B cell (primary cell): ENCODE measurements at regions not wholly inside any gene's neighbourhood (a gene's known extent, or its start where the extent isn't known, plus 50 kb on each side); places are given as distances from the start of the nearest gene placed in this dataset.

ENCODE experiments used
- ATAC-seq: fragments of 200-7000 bp; cut with Tn5 transposase; one replicate; pipeline ENCODE4 v1.10.0; 2021; ENCODE audit warnings: low read depth, mild to moderate bottlenecking, moderate number of reproducible peaks, moderate library complexity
- CTCF ChIA-PET: fragments of 350-600 bp; sonication (Branson Sonifier 250); formaldehyde crosslinking; loops from one replicate; lab custom pipeline; 2021; ENCODE audit warnings: antibody characterized with exemption, inconsistent platforms; lab: Charles Lee
- POLR2A ChIA-PET: fragments of 350-600 bp; sonication (Branson Sonifier 250); formaldehyde crosslinking; loops from one replicate; lab custom pipeline; 2021; ENCODE audit warnings: antibody characterized with exemption; lab: Charles Lee
- DNase-seq: peaks from one replicate; pipeline ENCODE4 v3.0.0; 2013
- H2AFZ ChIP-seq: 2 replicates; pipeline ENCODE4 v1.6.1; 2012; ENCODE audit warnings: mild to moderate bottlenecking, low read depth, low read length; ENCODE audit not compliant: insufficient read depth, poor library complexity, severe bottlenecking
- H3K27ac ChIP-seq, 2 donors: 1 replicate in 1 of 2; 2 replicates in 1 of 2; pipeline ENCODE4 v1.5.1; 2012 to 2013; ENCODE audit warnings: low read length in 2 of 2, mild to moderate bottlenecking in 2 of 2, moderate library complexity in 1 of 2
- H3K27me3 ChIP-seq, 4 experiments: fragments of 200-600 bp in 1 of 4; sonication (generic) in 1 of 4; replicated peaks in 1 of 4; 1 replicate in 2 of 4; 2 replicates in 2 of 4; pipeline versions ENCODE4 v1.6.1 to v1.7.0; 2013 to 2016; ENCODE audit warnings: low read length in 3 of 4, mild to moderate bottlenecking in 2 of 4, mixed read lengths in 1 of 4, moderate library complexity in 1 of 4; ENCODE audit not compliant: insufficient read depth in 4 of 4, control insufficient read depth in 3 of 4; ENCODE audit errors: control extremely low read depth in 1 of 4
- H3K36me3 ChIP-seq, 2 experiments: replicated peaks in 1 of 2; 1 replicate in 1 of 2; 2 replicates in 1 of 2; pipeline versions ENCODE4 v1.6.1 to v1.7.1; 2013; ENCODE audit warnings: low read length in 1 of 2; ENCODE audit not compliant: insufficient read depth in 2 of 2, control insufficient read depth in 1 of 2; ENCODE audit errors: control extremely low read depth in 1 of 2, extremely low read depth in 1 of 2
- H3K4me1 ChIP-seq, 2 donors: fragments of 200-600 bp in 1 of 2; sonication (generic) in 1 of 2; 1 replicate in 1 of 2; 2 replicates in 1 of 2; pipeline versions ENCODE4 v1.5.1 to v1.6.1; 2013 to 2017; ENCODE audit warnings: low read length in 2 of 2; ENCODE audit not compliant: control insufficient read depth in 2 of 2, insufficient read depth in 2 of 2
- H3K4me2 ChIP-seq: replicated peaks from 2 replicates; pipeline ENCODE3; 2012; ENCODE audit warnings: mild to moderate bottlenecking, low read depth, low read length; ENCODE audit not compliant: poor library complexity, severe bottlenecking
- H3K4me3 ChIP-seq, 5 experiments: fragments of 200-600 bp in 1 of 5; sonication (generic) in 1 of 5; 1 replicate in 3 of 5; 2 replicates in 2 of 5; pipeline versions ENCODE4 v1.5.1 to v1.7.0; 2011 to 2016; ENCODE audit warnings: low read length in 4 of 5, mild to moderate bottlenecking in 4 of 5, low read depth in 2 of 5, control low read depth in 1 of 5, moderate library complexity in 1 of 5; ENCODE audit not compliant: insufficient read depth in 1 of 5; ENCODE audit errors: control extremely low read depth in 1 of 5, extremely low read depth in 1 of 5
- H3K79me2 ChIP-seq: fragments of 200-600 bp; sonication (generic); one replicate; pipeline ENCODE4 v1.6.0; 2016; ENCODE audit warnings: low read length; ENCODE audit not compliant: control insufficient read depth, insufficient read depth
- H3K9ac ChIP-seq: fragments of 200-600 bp; sonication (generic); 2 replicates; pipeline ENCODE4 v1.6.1; 2017; ENCODE audit warnings: mild to moderate bottlenecking, low read length, moderate library complexity
- H3K9me3 ChIP-seq, 3 donors: one replicate each; pipeline versions ENCODE4 v1.6.1 to v1.7.1; 2013; ENCODE audit warnings: low read length in 2 of 3; ENCODE audit not compliant: control insufficient read depth in 2 of 3, insufficient read depth in 1 of 3; ENCODE audit errors: control extremely low read depth in 1 of 3
- H4K20me1 ChIP-seq: 2 replicates; pipeline ENCODE4 v1.6.0; 2012; ENCODE audit warnings: mild to moderate bottlenecking, low read length; ENCODE audit not compliant: insufficient read depth, control insufficient read depth, poor library complexity, severe bottlenecking
- H3K27ac Mint-ChIP-seq: one replicate; pipeline ENCODE4 v1.8.0; 2021; ENCODE audit warnings: mixed read lengths
- H3K27me3 Mint-ChIP-seq: one replicate; pipeline ENCODE4 v1.8.0; 2021; ENCODE audit warnings: mixed read lengths
- H3K4me1 Mint-ChIP-seq: one replicate; pipeline ENCODE4 v1.8.0; 2021; ENCODE audit warnings: mixed read lengths
- H3K4me3 Mint-ChIP-seq: one replicate; pipeline ENCODE4 v1.8.0; 2021; ENCODE audit warnings: mixed read lengths
- H3K9me3 Mint-ChIP-seq: one replicate; pipeline ENCODE4 v1.8.0; 2022; ENCODE audit warnings: mixed read lengths; ENCODE audit not compliant: insufficient read depth
- CTCF ChIP-seq: fragments of 200-600 bp; IDR thresholded peaks from one replicate; pipeline ENCODE4 v1.8.0; 2022; ENCODE audit warnings: antibody characterized with exemption, mild to moderate bottlenecking
- EZH2 ChIP-seq: IDR thresholded peaks from 2 replicates; pipeline ENCODE4 v1.6.1; 2012; ENCODE audit warnings: borderline replicate concordance, low read depth, mild to moderate bottlenecking, moderate library complexity, low read length; ENCODE audit not compliant: insufficient read depth, poor library complexity, severe bottlenecking
- WGBS: methylation state at CpG from one replicate; pipeline ENCODE4 v1.1.5; 2013; ENCODE audit warnings: missing lambda C conversion rate; ENCODE audit not compliant: insufficient coverage; 5-methylcytosine and 5-hydroxymethylcytosine counted together
- intact Hi-C: fragments of 100-400 bp; cut with micrococcal nuclease; formaldehyde crosslinking; loops from one replicate; pipeline ENCODE4 v1.10.0; 2022

- Histone ChIP-seq H3K4me1 (no peaks in the 10 kb centered on the region), H3K9me3 (peaks cover 0 to 7% (median 0%) of the 10 kb centered on the region in 3 donors), H3K36me3 (no peaks in the 10 kb centered on the region), H3K4me3 (no peak overlapping the region), H3K79me2 (no peaks in the 10 kb centered on the region), H3K27ac (no peak overlapping the region), H3K9ac (no peak overlapping the region), H3K27me3 (no peaks in the 10 kb centered on the region), H2AFZ (no peak overlapping the region), H3K4me2 (no peak overlapping the region), H4K20me1 (no peaks in the 10 kb centered on the region)
- ChIA-PET CTCF (no interaction called here), POLR2A (no interaction called here)
- no peak for TF ChIP-seq CTCF
- TF ChIP-seq EZH2, result no peak
- Mint-ChIP-seq H3K27ac (no peak overlapping the region), H3K4me3 (no peak overlapping the region), H3K4me1 (no peaks in the 10 kb centered on the region), H3K27me3 (no peaks in the 10 kb centered on the region), H3K9me3 (peaks cover 8% of the 10 kb centered on the region)
- 79% methylated on average over 4 of the region's 7 CpGs for WGBS
- no peak for ATAC-seq
- intact Hi-C loops, result no loop called here
- DNase-seq, result no peak
These were observed 785.1 kb upstream of the SLITRK6 start for GRCh38 chr13:86584301-86584700.

- POLR2A ChIA-PET, result no interaction called here
- Mint-ChIP-seq H3K9me3 (peaks cover 8% of the 10 kb centered on the region), H3K4me1 (no peaks in the 10 kb centered on the region), H3K4me3 (no peak overlapping the region), H3K27ac (no peak overlapping the region), H3K27me3 (no peaks in the 10 kb centered on the region)
- no peak overlapping the region for H3K27ac ChIP-seq
- no peak overlapping the region for H3K9ac ChIP-seq
- CTCF ChIA-PET, result no interaction called here
- no peak overlapping the region for H3K4me2 ChIP-seq
- intact Hi-C loops, result no loop called here
- no peak for ATAC-seq
- WGBS, result 100% methylated on average over 2 of the region's 2 CpGs
- no peaks in the 10 kb centered on the region for H3K36me3 ChIP-seq
- DNase-seq, result no peak
- no peaks in the 10 kb centered on the region for H3K4me1 ChIP-seq
- H3K9me3 ChIP-seq, result peaks cover 0 to 7% (median 0%) of the 10 kb centered on the region in 3 donors
- H3K27me3 ChIP-seq, result no peaks in the 10 kb centered on the region
- H4K20me1 ChIP-seq, result no peaks in the 10 kb centered on the region
- no peak overlapping the region for H3K4me3 ChIP-seq
- TF ChIP-seq CTCF (no peak), EZH2 (no peak)
- no peak overlapping the region for H2AFZ ChIP-seq
- no peaks in the 10 kb centered on the region for H3K79me2 ChIP-seq
These were observed 786.6 kb upstream of the SLITRK6 start for GRCh38 chr13:86585835-86586234.
